ENCODE measurements at regions not wholly inside any gene's neighbourhood (a gene's known extent, or its start where the extent isn't known, plus 50 kb on each side); places are given as distances from the start of the nearest gene placed in this dataset.

DNA sequence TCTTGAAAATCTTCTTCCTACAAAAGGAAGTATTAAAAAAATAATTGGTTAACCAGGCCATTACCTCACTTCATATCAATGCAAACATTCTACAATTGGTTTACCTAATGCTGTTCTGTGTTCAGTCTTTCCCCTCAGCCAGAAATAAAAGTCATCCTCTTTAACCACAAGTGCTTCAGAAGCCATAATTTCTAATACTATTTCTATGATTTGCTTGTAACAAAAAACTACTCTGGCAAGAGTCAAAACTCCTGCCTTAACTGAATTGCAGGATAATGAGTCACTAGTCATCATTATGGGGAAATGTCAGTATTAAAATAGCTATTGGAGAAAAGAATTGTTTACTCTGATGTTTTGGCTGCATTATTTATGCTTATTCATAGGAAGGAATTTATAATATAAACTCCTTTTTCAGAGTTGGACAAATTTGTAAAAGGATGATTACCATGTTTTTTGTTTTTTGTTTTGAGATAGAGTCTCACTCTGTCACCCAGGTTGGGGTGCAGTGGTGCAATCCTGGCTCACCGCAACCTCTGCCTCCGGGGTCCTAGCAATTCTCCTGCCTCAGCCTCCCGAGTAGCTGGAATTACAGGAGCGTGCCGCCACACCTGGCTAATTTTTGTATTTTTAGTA is 55.5 kb upstream of the ODAD2 start:
- DNase-seq: no peak

DNA sequence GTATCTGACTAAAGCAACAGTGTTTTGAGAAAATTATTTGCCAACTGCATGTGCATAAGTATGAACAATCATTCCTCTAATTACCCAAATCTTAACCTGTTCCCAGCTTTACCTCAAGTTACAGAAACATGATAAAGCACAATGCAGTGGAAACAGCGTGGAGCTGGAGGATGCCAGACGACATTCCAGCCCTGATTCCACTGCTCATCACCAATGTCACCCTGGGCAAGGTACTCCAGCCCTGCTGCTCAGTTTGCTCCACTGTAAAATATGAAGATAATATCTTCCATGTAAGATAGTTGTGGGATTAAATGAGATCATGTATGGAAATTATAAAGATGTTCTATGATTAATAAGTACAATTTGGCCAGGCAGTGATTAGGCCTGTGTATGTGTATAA is 50.4 kb upstream of the ODAD2 start:
- DNase-seq: no peak

All from NCI-H524 treated with DMSO at 0.1 percent for 48 hours (cell line).